Jurkat, Clone E6-1 (cell line): ENCODE measurements at regions not wholly inside any gene's neighbourhood (a gene's known extent, or its start where the extent isn't known, plus 50 kb on each side); places are given as distances from the start of the nearest gene placed in this dataset.
A peak's percentile ranks its signal among the peaks of the same experiment; 100 is the strongest.

Source experiments
- DNase-seq: peaks from one replicate; pipeline ENCODE4 v3.0.0-alpha.2; 2011; ENCODE audit warnings: low read depth, low spot score
- H3K4me3 ChIP-seq: 2 replicates; pipeline ENCODE4 v1.5.1; 2011; ENCODE audit warnings: mild to moderate bottlenecking, low read length, control low read depth, moderate library complexity

DNA sequence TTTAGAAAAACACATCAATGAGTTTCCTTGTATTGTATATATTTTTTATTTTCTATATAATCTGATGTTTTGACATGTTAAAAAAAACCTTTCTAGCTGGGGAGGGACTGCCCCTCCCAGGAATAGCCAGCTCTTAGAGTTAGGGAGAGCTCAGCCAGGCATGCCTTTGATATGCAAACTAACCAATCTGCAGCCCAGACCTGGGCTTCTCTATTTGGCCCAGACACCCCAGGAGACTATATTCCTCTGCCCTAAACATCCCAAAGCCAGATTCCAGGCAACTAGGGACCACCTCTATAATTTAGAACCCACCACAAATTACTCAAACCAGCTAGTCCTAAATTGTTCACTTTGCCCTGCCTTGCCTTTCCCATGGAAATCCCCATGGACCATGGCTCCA, 390.9 kb upstream of the ADAMTS9 start:
- DNase-seq, result no peak
- no peak overlapping the region for H3K4me3 ChIP-seq

DNA sequence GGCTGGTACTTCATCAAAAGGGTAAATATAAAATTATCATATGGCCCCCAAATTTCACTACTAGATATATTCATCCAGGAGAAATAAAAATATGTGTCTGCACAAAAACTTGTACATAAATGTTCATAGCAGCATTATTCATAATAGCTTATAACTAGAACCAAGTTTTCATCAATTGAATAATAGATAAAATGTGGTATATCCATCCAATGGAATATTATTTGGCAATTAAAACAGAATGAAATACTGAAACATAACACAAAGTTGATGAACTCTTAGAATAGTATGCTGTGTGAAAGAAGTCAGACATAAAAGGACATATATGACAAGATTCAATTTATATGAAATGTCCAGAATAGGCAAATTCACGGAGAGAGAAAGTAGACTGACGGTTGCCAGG, 389.3 kb upstream of the ADAMTS9 start:
- DNase-seq, result no peak
- no peak overlapping the region for H3K4me3 ChIP-seq

DNA sequence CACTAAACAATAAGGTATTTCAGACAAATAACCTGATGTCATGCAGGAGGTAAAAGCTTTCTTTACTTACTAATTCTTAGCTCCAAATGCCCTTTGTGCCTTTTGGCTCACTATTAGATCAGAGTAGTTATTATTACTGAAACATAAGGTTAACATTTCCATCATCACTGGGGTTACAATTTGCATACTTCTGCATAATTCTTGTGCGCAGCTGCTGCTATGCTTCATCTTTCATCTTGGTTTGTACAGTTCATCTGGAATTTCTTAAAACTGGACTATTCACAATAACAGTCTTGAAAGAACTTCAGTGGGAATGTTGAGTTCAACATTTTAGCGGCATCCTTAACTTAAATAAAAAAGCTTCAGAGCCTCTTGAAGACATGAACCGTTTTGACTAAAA, 383.2 kb upstream of the ADAMTS9 start:
- H3K4me3 ChIP-seq, result no peak overlapping the region
- no peak for DNase-seq

DNA sequence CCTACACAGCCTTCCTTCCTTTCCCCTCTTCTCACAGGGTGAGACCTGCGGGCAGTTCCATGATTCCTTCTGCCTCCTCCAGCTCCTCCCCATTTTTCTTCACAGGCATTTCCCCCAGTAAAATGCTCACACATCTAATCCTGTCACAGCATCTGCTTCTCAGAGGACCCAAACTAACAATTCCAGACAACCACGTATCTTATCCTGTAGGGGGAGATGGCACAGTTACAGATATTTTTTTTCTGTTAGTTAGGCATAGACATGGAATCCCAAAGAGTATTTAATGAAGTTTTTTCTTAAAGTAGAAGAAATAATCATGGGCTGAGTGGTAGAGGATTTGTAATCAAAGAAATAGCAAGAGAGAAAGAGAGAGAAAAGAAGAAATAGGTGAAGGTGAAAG, 373.1 kb upstream of the ADAMTS9 start:
- no peak overlapping the region for H3K4me3 ChIP-seq
- DNase-seq, result no peak

DNA sequence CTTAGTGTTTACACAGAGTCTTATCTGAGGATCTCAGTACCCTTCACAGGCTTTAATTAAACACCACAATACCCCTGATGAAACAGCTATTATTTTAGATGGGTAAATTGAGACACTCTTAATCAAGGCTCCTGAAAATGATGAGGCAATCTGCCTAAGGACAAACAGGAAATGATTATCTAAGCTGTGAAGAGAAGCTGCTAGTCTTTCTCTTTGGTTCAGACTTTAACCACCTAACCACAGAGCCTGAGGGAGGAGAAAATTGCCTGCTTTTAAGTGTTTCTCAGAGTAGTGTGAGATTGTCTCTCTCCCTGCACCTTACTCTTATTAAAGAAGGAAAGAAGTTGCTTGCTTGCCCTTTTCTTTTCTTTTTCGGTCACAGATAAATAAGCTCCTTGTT, 364.3 kb upstream of the ADAMTS9 start:
- peak; percentile 76 for DNase-seq
- H3K4me3 ChIP-seq, result no peak overlapping the region

DNA sequence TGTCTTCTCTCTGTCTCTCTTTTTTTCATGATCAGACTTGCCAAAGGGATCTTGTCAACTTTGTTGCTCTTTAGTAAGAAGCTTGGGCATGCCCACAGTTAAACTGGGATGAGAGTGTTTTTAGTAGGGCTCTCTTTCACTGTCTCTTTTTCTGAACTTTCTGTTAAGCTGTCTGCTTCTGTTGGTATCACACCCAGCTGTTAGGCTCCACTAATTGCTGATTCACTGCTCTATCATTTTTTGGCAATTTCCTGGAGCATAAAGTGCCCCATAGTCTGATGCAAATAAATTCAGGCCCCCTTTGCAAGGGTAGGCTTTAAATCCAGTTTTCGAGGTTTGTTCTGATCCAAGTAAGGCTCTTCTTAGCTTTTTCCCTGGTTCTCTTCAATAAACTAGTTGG, 360.4 kb upstream of the ADAMTS9 start:
- H3K4me3 ChIP-seq, result no peak overlapping the region
- DNase-seq, result no peak

DNA sequence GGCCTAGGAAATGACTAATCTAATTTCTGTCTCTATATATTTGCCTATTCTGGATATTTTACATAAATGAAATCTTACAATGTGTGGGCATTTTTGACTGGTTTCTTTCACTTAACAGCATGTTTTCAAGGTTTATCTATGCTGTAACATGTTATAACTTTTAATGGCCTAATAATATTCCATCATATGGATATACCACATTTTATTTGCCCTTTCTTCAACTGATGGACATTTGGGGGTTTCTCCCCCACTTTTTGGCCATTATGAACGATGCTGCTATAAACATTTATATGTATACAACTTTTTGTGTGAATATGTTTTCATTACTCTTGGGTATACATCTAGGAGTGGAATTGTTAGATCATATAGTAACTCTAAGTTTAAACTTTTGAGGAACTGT, 357.3 kb upstream of the ADAMTS9 start:
- DNase-seq, result no peak
- H3K4me3 ChIP-seq, result no peak overlapping the region

DNA sequence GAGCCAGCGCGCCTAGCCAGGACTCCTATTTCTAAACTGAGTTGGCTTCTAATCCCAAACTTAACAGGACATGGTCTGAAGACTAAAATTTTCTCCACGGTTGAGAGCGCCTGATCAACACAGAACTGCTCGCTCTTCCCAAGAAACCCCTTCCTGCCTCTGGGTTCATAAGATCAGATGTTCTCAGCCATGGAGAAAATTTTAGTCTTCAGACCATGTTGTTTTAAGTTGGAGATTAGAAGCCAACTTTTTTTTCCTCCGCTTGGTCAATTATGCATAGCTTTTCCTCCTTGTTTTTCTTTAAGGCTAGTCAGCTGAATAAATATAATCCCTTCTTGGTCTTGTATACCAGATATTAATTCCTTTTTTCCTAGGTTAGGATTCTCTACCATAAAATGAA, 356.6 kb upstream of the ADAMTS9 start:
- no peak overlapping the region for H3K4me3 ChIP-seq
- no peak for DNase-seq

DNA sequence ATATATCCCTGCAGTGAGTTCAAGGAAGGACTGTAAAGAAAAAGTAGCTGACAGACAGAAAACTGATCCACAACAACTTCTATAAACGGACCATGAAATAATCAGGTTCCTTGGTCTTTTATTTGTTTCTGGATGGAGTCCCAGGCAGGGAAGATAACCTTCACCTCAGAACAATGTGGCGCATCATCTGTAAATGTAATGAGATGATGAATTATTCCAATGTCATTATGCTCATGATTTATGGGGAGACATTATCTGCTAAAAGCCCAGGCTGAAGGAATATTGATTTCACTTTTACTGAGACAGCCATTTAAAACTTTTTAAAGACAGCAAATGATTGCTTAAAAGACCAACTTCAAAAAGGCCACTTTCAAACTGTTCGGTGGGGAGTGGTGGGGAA, 354.9 kb upstream of the ADAMTS9 start:
- H3K4me3 ChIP-seq, result no peak overlapping the region
- DNase-seq, result no peak

DNA sequence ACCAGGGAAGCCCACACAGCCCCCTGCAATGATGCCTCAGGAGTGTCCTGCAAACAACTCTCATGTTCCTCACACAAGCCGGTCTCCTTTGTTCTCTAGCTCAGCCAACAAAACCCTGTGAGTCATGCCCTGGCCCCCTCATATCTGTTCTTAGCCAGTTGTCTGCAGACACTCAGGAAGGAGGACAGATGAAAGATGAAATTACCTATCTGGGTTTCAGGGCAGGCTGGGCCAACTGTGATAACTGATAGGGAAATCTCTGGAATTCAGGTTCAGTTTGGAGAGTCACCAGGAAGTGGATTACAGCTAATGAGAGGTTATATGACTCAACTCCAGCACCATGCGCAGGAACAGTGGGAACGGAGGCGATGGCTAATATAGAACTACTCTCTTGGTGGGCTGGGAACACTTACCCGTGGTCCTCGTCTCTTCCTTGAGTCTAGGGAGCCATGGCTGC, 352.0 kb upstream of the ADAMTS9 start:
- no peak for DNase-seq
- no peak overlapping the region for H3K4me3 ChIP-seq

DNA sequence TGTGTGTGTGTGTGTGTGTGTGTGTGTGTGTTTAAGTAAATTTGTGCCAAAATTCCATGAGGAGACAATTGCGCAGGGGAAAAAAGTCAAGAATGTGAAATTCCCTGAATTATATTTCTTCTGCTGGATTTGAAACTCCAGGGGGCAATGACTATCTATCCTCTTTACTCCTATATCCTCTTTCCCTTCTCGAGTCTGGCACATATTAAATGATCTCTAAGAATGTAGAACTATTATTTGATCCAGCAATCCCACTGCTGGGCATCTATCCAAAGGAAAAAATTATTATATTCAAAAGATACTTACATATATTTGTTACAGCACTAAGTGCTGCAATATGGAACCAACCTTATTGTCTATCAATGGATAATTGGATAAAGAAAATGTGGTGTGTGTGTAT, 350.1 kb upstream of the ADAMTS9 start:
- DNase-seq, result no peak
- H3K4me3 ChIP-seq, result no peak overlapping the region

DNA sequence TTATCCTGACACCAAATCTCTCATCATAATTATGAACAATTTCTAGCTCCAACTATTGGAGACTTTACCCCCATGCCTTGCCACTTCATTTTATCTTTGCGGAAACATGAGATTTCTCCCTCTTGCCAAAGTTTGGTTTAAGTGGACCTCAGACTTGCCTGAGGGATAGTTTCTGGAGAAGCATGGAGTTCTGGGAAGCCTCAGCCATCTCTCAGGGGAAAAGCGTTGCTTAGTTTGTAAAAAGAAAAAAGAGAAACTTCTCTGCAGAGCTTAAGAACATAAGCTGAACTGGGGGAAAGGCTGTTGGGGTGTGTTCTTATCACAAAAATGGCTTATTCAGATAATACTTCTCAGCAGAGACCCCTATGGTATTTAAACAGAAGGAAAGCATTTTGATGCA, 347.4 kb upstream of the ADAMTS9 start:
- no peak for DNase-seq
- H3K4me3 ChIP-seq, result no peak overlapping the region

DNA sequence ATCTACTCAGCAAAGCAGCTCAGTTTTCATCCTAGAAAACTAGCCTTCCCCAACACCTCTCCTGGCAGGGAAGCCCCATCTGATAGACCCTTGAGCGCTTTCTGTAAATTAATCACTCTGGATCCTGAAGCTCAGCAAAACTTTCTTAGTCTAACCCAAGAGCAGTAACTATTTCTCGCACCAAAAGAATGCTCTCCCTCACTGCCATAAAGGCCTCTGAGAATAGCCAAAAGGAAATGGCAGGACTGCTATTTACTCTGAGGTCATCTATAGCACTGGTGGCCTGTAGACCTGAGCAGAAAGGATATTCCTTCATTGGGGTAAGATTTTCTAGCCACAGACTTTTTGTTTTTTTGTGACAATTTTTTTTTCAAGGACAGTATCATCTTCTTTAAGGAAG, 345.8 kb upstream of the ADAMTS9 start:
- H3K4me3 ChIP-seq, result no peak overlapping the region
- DNase-seq, result no peak

DNA sequence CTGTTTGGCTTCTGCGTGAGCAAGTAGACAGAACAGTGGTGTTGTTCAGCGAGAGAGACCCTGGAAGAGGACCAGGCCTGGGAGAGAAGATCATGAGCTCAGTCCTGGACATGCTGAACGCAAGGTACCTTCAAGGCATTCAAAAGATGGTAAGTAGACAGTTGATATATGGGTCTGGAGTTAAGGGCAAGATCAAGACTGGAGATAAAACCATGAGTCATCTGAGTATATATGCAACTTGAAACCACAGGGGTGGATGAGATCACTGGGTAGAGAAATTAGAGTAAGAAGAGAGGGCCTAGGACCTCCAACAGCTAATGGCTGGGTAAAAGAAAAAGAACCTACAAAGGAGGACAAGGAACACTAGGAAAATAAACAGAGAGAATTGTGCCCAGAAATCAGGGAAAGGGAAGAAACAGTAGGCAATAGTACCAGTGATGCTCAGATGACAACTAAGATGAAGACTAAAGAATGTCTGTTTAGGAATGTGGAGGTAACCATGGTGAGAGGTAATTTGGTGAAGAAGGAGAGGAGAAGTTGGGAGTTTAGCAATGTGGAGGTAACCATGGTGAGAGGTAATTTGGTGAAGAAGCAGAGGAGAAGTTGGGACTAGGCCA, 343.2 kb upstream of the ADAMTS9 start:
- no peak for DNase-seq
- no peak overlapping the region for H3K4me3 ChIP-seq

DNA sequence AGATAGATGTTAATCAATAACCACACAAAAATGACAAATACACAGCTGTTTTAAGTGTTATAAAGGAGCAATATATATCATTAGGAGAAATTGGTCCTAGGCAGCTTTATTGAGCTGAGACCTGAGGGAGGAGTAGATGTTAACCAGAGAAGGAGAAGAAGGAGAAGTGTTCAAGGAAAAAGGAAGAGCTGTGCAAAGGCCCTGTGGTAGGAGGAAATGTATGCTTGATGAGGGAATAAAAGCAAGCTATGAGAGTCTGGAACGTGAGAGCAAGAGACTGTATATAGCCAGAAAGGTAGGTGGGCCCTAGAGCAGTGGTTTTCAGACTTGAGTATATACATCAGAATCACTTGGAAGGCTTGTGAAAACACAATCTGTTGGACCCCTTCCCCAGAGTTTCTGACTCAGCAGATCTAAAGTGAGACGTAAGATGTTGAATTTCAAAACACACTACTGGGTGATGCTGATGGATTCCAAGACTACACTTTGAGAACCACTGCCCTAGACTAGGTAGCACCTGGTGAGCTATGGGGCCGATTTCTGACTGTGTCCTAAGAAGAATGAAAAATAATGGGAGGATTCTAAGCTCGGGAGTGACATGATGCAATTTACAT, 342.3 kb upstream of the ADAMTS9 start:
- no peak for DNase-seq
- H3K4me3 ChIP-seq, result no peak overlapping the region

DNA sequence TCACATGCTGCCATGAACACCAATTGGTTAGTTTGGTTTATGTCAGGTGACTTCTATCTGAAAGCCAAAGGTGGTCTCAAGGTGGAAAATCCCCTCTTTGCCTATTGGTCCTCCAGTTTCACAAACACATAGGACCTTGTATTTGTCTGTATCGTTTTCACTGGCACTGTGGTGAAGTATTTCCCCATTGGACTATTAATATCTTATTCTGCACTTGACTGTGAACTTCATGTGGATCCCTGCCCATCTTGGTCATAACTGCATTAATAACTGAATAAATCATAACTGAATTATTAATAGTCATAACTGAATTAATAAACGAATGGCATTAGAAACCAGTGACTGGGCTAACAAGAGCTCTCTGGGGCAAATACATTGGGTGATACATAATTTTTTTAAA, 341.3 kb upstream of the ADAMTS9 start:
- no peak for DNase-seq

DNA sequence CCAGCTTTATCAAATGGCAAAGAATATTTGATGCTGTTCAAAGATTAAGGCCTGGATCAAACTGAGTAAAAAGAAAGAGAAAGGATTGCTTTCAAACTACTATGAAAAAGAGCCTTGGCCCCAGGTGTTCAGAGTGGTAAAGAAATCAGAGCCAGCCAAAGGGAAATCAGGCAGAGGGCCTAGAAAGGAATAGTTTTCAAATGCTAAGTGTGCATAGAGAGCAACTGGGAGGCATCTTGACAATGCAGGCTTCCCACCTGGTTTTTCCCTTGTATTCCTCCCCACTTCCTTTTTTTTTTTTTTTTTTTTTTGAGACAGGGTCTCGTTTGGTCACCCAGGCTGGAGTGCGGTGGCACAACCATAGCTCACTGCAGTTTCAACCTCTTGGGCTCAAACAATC, 340.2 kb upstream of the ADAMTS9 start:
- DNase-seq, result no peak
- no peak overlapping the region for H3K4me3 ChIP-seq

More for the DNA sequence above, 341.3 kb upstream of the ADAMTS9 start:
- H3K4me3 ChIP-seq, result no peak overlapping the region

DNA sequence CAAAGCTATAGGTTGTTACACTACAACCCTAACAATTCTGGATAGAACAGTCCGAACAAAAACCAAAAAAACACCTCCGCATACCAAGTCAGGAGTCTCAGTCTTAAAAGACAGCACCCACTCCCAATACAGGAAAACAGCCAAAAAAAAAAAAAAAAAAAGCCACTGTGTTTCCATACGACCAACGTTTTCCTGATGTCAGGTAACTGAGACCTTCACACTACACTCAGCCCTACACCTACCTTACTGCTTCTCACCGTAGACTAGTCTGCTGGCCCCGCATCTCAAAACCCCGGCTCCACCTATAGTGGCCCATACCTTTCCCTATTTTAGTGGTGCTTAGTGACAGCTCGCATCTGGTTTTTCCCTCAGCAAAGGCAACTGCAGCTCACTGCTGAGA, 339.5 kb upstream of the ADAMTS9 start:
- H3K4me3 ChIP-seq, result no peak overlapping the region
- DNase-seq, result no peak

DNA sequence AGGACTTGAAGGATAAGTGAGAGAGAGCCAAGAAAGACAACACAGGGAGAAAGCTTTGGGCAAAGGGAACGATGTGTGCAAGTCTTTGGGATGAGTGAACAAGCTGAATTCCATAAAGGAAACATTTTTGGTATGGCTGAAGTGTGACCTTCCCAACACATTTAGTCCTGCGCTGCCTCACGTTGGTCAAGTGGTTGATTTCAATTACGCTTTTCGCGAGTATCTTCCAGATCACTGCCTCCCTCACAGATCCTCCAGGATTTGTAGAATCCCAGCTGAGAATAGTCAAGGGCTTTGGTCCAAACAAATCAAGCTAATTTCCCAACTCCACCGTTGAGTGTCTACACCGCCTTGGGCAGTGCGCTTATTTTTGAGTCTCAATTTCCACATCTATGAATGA, 338.4 kb upstream of the ADAMTS9 start:
- DNase-seq, result no peak
- H3K4me3 ChIP-seq, result no peak overlapping the region

DNA sequence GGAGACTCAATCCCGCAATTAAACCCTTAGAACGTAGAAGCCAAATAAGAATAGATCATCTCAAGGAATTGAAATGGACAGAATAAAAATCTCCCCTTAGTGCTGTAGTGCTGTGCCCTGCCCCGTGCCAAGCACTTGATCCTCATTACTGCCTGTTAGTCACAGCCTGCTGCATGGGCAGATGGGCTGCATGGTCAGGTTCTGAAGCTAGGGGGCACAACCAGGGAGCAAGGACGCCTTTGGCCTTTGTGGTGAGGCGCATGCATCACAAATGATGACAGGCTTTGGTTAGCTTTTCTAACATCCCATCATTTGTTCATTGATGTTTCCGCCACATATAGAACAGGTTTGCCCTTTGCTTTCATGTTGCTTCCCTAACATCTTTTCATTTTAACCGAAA, 336.3 kb upstream of the ADAMTS9 start:
- DNase-seq, result no peak

More for the DNA sequence above, 336.3 kb upstream of the ADAMTS9 start:
- H3K4me3 ChIP-seq, result no peak overlapping the region
